A673 (cell line): ENCODE measurements at regions not wholly inside any gene's neighbourhood (a gene's known extent, or its start where the extent isn't known, plus 50 kb on each side); places are given as distances from the start of the nearest gene placed in this dataset.

ENCODE experiments used
- BruUV-seq: library from RNA; stranded (reverse); fragments of 400-500 nt; replicated peaks from 2 replicates; lab custom pipeline; 2021; lab: Mats Ljungman, UMichigan
- CTCF ChIA-PET: fragments of 300-600 bp; sonication (Branson Sonifier 250); formaldehyde crosslinking; loops from one replicate; lab custom pipeline; 2022; ENCODE audit warnings: antibody characterized with exemption; lab: Charles Lee
- POLR2A ChIA-PET: fragments of 300-600 bp; sonication (Branson Sonifier 250); formaldehyde crosslinking; loops from one replicate; lab custom pipeline; 2022; ENCODE audit warnings: antibody characterized with exemption; ENCODE audit not compliant: low non-redundant PET; lab: Charles Lee
- DNase-seq: peaks from one replicate; pipeline ENCODE4 v3.0.0-alpha.2; 2015; ENCODE audit warnings: low spot score
- H3K27ac ChIP-seq: fragments of 200-600 bp; sonication (generic); 2 replicates; pipeline ENCODE4 v1.5.1; 2016; ENCODE audit warnings: mixed run types, low read depth, mild to moderate bottlenecking, mixed read lengths, antibody characterized with exemption, low read length; ENCODE audit not compliant: poor library complexity, severe bottlenecking
- H3K27me3 ChIP-seq: fragments of 200-600 bp; sonication (generic); replicated peaks from 2 replicates; pipeline ENCODE4 v1.6.1; 2017; ENCODE audit warnings: mixed run types, low read depth, mild to moderate bottlenecking, mixed read lengths, antibody characterized with exemption, low read length; ENCODE audit not compliant: insufficient read depth, poor library complexity
- H3K36me3 ChIP-seq: fragments of 200-600 bp; sonication (generic); 2 replicates; pipeline ENCODE4 v1.6.1; 2016; ENCODE audit warnings: mixed run types, mild to moderate bottlenecking, mixed read lengths, antibody characterized with exemption, low read length; ENCODE audit not compliant: insufficient read depth, poor library complexity, severe bottlenecking
- H3K4me1 ChIP-seq: fragments of 200-600 bp; sonication (generic); 2 replicates; pipeline ENCODE4 v1.6.1; 2017; ENCODE audit warnings: mixed run types, mild to moderate bottlenecking, mixed read lengths, antibody characterized with exemption, low read length; ENCODE audit not compliant: insufficient read depth, poor library complexity, severe bottlenecking
- H3K4me3 ChIP-seq: fragments of 200-600 bp; sonication (generic); 2 replicates; pipeline ENCODE4 v1.5.1; 2016; ENCODE audit warnings: low read depth, mixed run types, mild to moderate bottlenecking, mixed read lengths, low read length; ENCODE audit not compliant: poor library complexity, severe bottlenecking
- H3K9me3 ChIP-seq: fragments of 200-600 bp; sonication (generic); 2 replicates; pipeline ENCODE4 v1.6.1; 2016; ENCODE audit warnings: mixed run types, low read depth, mild to moderate bottlenecking, mixed read lengths, antibody characterized with exemption, low read length; ENCODE audit not compliant: poor library complexity, severe bottlenecking
- EZH2 ChIP-seq: fragments of 200-600 bp; sonication (generic); IDR thresholded peaks from 2 replicates; pipeline ENCODE4 v1.6.1; 2017; ENCODE audit warnings: borderline replicate concordance, low read depth, mild to moderate bottlenecking, mixed read lengths, antibody characterized with exemption, low read length; ENCODE audit not compliant: poor library complexity, severe bottlenecking
- intact Hi-C: fragments of 100-400 bp; cut with micrococcal nuclease; formaldehyde crosslinking; loops from one replicate; pipeline ENCODE4 v1.10.0; 2022; ENCODE audit not compliant: unreplicated experiment
- TF ChIP-seq, protein P1 (sequence below): fragments of 300-800, 200-600 bp; sonication (generic); conservative IDR thresholded peaks from 2 replicates; pipeline ENCODE4 v1.5.1; 2017; ENCODE audit warnings: low read depth, mild to moderate bottlenecking, antibody characterized with exemption, low read length, moderate library complexity, mixed read lengths

GRCh38 chr14:82602794-82603193 is 1069.1 kb upstream of the SEL1L start:
- Histone ChIP-seq H3K27ac (no peak overlapping the region), H3K4me1 (no peaks in the 10 kb centered on the region), H3K36me3 (no peaks in the 10 kb centered on the region), H3K4me3 (no peak overlapping the region), H3K27me3 (no peaks in the 10 kb centered on the region), H3K9me3 (no peaks in the 10 kb centered on the region)
- POLR2A ChIA-PET: no interaction called here
- TF ChIP-seq, protein P1, sequence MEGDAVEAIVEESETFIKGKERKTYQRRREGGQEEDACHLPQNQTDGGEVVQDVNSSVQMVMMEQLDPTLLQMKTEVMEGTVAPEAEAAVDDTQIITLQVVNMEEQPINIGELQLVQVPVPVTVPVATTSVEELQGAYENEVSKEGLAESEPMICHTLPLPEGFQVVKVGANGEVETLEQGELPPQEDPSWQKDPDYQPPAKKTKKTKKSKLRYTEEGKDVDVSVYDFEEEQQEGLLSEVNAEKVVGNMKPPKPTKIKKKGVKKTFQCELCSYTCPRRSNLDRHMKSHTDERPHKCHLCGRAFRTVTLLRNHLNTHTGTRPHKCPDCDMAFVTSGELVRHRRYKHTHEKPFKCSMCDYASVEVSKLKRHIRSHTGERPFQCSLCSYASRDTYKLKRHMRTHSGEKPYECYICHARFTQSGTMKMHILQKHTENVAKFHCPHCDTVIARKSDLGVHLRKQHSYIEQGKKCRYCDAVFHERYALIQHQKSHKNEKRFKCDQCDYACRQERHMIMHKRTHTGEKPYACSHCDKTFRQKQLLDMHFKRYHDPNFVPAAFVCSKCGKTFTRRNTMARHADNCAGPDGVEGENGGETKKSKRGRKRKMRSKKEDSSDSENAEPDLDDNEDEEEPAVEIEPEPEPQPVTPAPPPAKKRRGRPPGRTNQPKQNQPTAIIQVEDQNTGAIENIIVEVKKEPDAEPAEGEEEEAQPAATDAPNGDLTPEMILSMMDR: no peak
- no peak for TF ChIP-seq EZH2
- CTCF ChIA-PET: no interaction called here
- no TSS peak for BruUV-seq
- DNase-seq: no peak
- intact Hi-C loops: no loop called here

DNA sequence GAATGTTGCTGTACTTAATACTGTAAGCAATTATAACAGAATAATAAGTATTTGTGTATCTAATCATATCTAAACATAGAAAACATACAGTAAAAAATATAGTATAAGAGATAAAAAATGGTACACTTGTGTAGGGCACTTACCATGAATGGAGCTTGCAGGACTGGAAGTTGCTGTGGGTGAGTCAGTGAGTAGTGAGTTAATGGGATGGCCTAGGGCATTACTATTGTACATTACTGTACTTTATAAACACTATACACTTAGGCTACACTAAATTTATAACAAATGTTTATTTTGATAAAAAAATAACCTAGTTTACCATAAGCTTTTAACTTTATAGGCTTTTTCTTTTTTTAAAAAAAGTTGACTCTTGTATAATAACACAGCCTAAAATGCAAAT is 1071.2 kb upstream of the SEL1L start:
- H3K4me3 ChIP-seq: no peak overlapping the region
- intact Hi-C loops: no loop called here
- no peak for TF ChIP-seq EZH2
- TF ChIP-seq, protein P1: no peak
- H3K36me3 ChIP-seq: no peaks in the 10 kb centered on the region
- H3K27ac ChIP-seq: no peak overlapping the region
- CTCF ChIA-PET: no interaction called here
- no peaks in the 10 kb centered on the region for H3K4me1 ChIP-seq
- POLR2A ChIA-PET: no interaction called here
- no peak for DNase-seq
- no TSS peak for BruUV-seq
- no peaks in the 10 kb centered on the region for H3K27me3 ChIP-seq
- H3K9me3 ChIP-seq: no peaks in the 10 kb centered on the region

DNA sequence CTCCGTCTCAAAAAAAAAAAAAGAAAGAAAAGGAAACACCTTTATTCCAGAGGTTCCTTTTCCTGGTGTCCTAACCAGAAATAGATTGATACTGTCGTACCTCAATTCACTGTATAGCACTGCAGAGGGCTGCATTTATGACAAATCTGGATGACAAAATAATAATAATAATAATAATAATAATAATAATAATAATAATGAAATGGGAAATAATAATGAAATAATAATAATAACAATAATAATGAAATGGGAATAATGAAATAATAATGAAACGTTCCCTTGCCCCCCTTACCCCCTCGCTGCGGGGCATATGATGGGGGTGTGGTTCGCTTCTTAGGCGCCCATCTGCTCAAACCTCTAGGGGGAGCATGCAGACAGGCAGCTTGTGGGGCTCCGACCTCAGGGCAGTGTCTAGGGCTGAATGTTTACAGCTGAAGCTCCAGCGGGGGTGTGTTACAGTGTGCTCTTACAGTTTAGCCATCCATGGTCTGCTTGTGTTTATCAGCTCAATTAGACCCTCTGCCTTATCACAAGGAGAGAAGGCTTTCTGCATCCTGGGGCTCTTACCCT is 1088.3 kb upstream of the SEL1L start:
- ChIA-PET CTCF (no interaction called here), POLR2A (no interaction called here)
- TF ChIP-seq EZH2: no peak
- TF ChIP-seq, protein P1: 0 out of 2 replicates have a peak, but pooled peaks have one; percentile 14
- no peak overlapping the region for H3K27ac ChIP-seq
- H3K4me3 ChIP-seq: no peak overlapping the region
- no peak for DNase-seq
- H3K36me3 ChIP-seq: no peaks in the 10 kb centered on the region
- no peaks in the 10 kb centered on the region for H3K27me3 ChIP-seq
- H3K9me3 ChIP-seq: no peaks in the 10 kb centered on the region
- no peaks in the 10 kb centered on the region for H3K4me1 ChIP-seq
- BruUV-seq: no TSS peak
- intact Hi-C loops: no loop called here
